Naive thymus-derived CD4-positive, alpha-beta T cell (primary cell): ENCODE measurements at regions not wholly inside any gene's neighbourhood (a gene's known extent, or its start where the extent isn't known, plus 50 kb on each side); places are given as distances from the start of the nearest gene placed in this dataset.

ENCODE experiments used
- ATAC-seq: fragments of 150-1000 bp; cut with Tn5 transposase; 2 replicates; pipeline ENCODE4 v1.10.0; 2021; ENCODE audit warnings: mild to moderate bottlenecking, moderate library complexity
- CTCF ChIA-PET: fragments of 350-600 bp; sonication (Branson Sonifier 250); formaldehyde crosslinking; loops from one replicate; lab custom pipeline; 2021; ENCODE audit warnings: antibody characterized with exemption; lab: Charles Lee
- POLR2A ChIA-PET: fragments of 350-600 bp; sonication (Branson Sonifier 250); formaldehyde crosslinking; loops from one replicate; lab custom pipeline; 2021; ENCODE audit warnings: antibody characterized with exemption, inconsistent platforms; lab: Charles Lee
- DNase-seq, 9 donors: peaks; one replicate each; pipeline versions ENCODE4 v3.0.0 to v3.0.0-alpha.2; 2020 to 2022; ENCODE audit warnings: mixed read lengths in 1 of 9
- H3K27ac ChIP-seq: one replicate; pipeline ENCODE4 v1.7.0; 2013; ENCODE audit warnings: mild to moderate bottlenecking, low read depth, low read length, moderate library complexity
- H3K27me3 ChIP-seq, 2 donors: one replicate each; pipeline ENCODE4 v1.7.0; 2013; ENCODE audit warnings: low read length in 2 of 2, mild to moderate bottlenecking in 2 of 2, moderate library complexity in 2 of 2; ENCODE audit not compliant: control insufficient read depth in 2 of 2, insufficient read depth in 2 of 2
- H3K36me3 ChIP-seq, 3 experiments: 1 replicate in 2 of 3; 2 replicates in 1 of 3; pipeline ENCODE4 v1.7.0; 2013; ENCODE audit warnings: low read length in 3 of 3, mild to moderate bottlenecking in 3 of 3, moderate library complexity in 1 of 3; ENCODE audit not compliant: insufficient read depth in 3 of 3, control insufficient read depth in 2 of 3
- H3K4me1 ChIP-seq, 2 donors: one replicate each; pipeline ENCODE4 v1.7.0; 2013; ENCODE audit warnings: low read length in 2 of 2, mild to moderate bottlenecking in 2 of 2, moderate library complexity in 1 of 2; ENCODE audit not compliant: control insufficient read depth in 2 of 2, insufficient read depth in 2 of 2
- H3K4me3 ChIP-seq: 2 replicates; pipeline ENCODE4 v1.7.0; 2013; ENCODE audit warnings: mild to moderate bottlenecking, low read length
- H3K9me3 ChIP-seq, 3 experiments: 1 replicate in 2 of 3; 2 replicates in 1 of 3; pipeline ENCODE4 v1.7.0; 2013; ENCODE audit warnings: low read length in 3 of 3; ENCODE audit not compliant: control insufficient read depth in 2 of 3
- H3K27ac Mint-ChIP-seq, 9 donors: one replicate each; pipeline ENCODE4 v1.8.0; 2020 to 2022; ENCODE audit warnings: mixed read lengths in 9 of 9, mild to moderate bottlenecking in 8 of 9, moderate library complexity in 5 of 9, inconsistent platforms in 2 of 9
- H3K27me3 Mint-ChIP-seq, 5 donors: one replicate each; pipeline ENCODE4 v1.8.0; 2021 to 2022; ENCODE audit warnings: mixed read lengths in 5 of 5, mild to moderate bottlenecking in 1 of 5
- H3K36me3 Mint-ChIP-seq, 5 donors: one replicate each; pipeline ENCODE4 v1.8.0; 2020 to 2022; ENCODE audit warnings: mixed read lengths in 5 of 5, mild to moderate bottlenecking in 3 of 5, inconsistent platforms in 1 of 5
- H3K4me1 Mint-ChIP-seq, 7 donors: one replicate each; pipeline ENCODE4 v1.8.0; 2020 to 2022; ENCODE audit warnings: mixed read lengths in 7 of 7, mild to moderate bottlenecking in 3 of 7, inconsistent platforms in 1 of 7
- H3K4me3 Mint-ChIP-seq, 10 donors: one replicate each; pipeline ENCODE4 v1.8.0; 2020 to 2022; ENCODE audit warnings: mild to moderate bottlenecking in 10 of 10, mixed read lengths in 10 of 10, moderate library complexity in 6 of 10, inconsistent platforms in 2 of 10
- H3K9me3 Mint-ChIP-seq, 11 donors: one replicate each; pipeline ENCODE4 v1.8.0; 2020 to 2022; ENCODE audit warnings: mixed read lengths in 11 of 11, mild to moderate bottlenecking in 4 of 11, inconsistent platforms in 1 of 11, moderate library complexity in 1 of 11
- intact Hi-C, 2 donors: fragments of 100-400 bp; cut with micrococcal nuclease; formaldehyde crosslinking; loops; one replicate each; pipeline ENCODE4 v1.15.1; 2023

- peak overlapping the region in 1 of 9 donors; percentile 46 for H3K27ac Mint-ChIP-seq
- H3K27me3 ChIP-seq, result no peaks in the 10 kb centered on the region
- no peaks in the 10 kb centered on the region for H3K36me3 Mint-ChIP-seq
- H3K9me3 Mint-ChIP-seq, result peaks cover 0 to 26% (median 3%) of the 10 kb centered on the region in 11 donors
- no peaks in the 10 kb centered on the region for H3K4me1 ChIP-seq
- H3K4me3 ChIP-seq, result no peak overlapping the region
- no peak overlapping the region for H3K4me3 Mint-ChIP-seq
- H3K9me3 ChIP-seq, result peaks cover 0 to 6% (median 0%) of the 10 kb centered on the region in 3 experiments
- ATAC-seq (no peak), DNase-seq (no peak)
- H3K27me3 Mint-ChIP-seq, result no peaks in the 10 kb centered on the region
- no peaks in the 10 kb centered on the region for H3K36me3 ChIP-seq
- no peaks in the 10 kb centered on the region for H3K4me1 Mint-ChIP-seq
- POLR2A ChIA-PET, result no interaction called here
- intact Hi-C loops, result no loop called here
- no peak overlapping the region for H3K27ac ChIP-seq
- CTCF ChIA-PET, result no interaction called here
Measured at GRCh38 chr6:93017626-93018025, 401.7 kb downstream of the EPHA7 start.

- POLR2A ChIA-PET, result no interaction called here
- CTCF ChIA-PET, result no interaction called here
Measured at GRCh38 chr6:93017213-93017612, 402.1 kb downstream of the EPHA7 start.

GRCh38 chr6:93013054-93013453 lies 406.3 kb downstream of the EPHA7 start:
- ATAC-seq (no peak), DNase-seq (no peak)
- Histone ChIP-seq H3K9me3 (peaks cover 0 to 6% (median 0%) of the 10 kb centered on the region in 3 experiments), H3K4me3 (no peak overlapping the region), H3K27me3 (no peaks in the 10 kb centered on the region), H3K4me1 (no peaks in the 10 kb centered on the region), H3K36me3 (no peaks in the 10 kb centered on the region), H3K27ac (no peak overlapping the region)
- ChIA-PET CTCF (no interaction called here), POLR2A (no interaction called here)
- Mint-ChIP-seq H3K4me1 (no peaks in the 10 kb centered on the region), H3K27me3 (no peaks in the 10 kb centered on the region), H3K27ac (no peak overlapping the region), H3K9me3 (peaks cover 0 to 8% (median 4%) of the 10 kb centered on the region in 11 donors), H3K4me3 (no peak overlapping the region), H3K36me3 (no peaks in the 10 kb centered on the region)
- intact Hi-C loops, result no loop called here

More at GRCh38 chr6:93017213-93017612, 402.1 kb downstream of the EPHA7 start:
- peak overlapping the region in 1 of 9 donors; percentile 46 for H3K27ac Mint-ChIP-seq
- no peaks in the 10 kb centered on the region for H3K4me1 ChIP-seq
- H3K36me3 Mint-ChIP-seq, result no peaks in the 10 kb centered on the region
- no peaks in the 10 kb centered on the region for H3K4me1 Mint-ChIP-seq
- no peaks in the 10 kb centered on the region for H3K27me3 Mint-ChIP-seq
- peaks cover 0 to 23% (median 3%) of the 10 kb centered on the region in 11 donors for H3K9me3 Mint-ChIP-seq
- peaks cover 0 to 6% (median 0%) of the 10 kb centered on the region in 3 experiments for H3K9me3 ChIP-seq
- no peak for DNase-seq
- no peaks in the 10 kb centered on the region for H3K27me3 ChIP-seq
- intact Hi-C loops, result no loop called here
- H3K4me3 Mint-ChIP-seq, result no peak overlapping the region
- H3K27ac ChIP-seq, result no peak overlapping the region
- no peak overlapping the region for H3K4me3 ChIP-seq
- ATAC-seq, result no peak
- no peaks in the 10 kb centered on the region for H3K36me3 ChIP-seq

- Histone ChIP-seq H3K4me1 (no peaks in the 10 kb centered on the region), H3K9me3 (no peaks in the 10 kb centered on the region), H3K27ac (no peak overlapping the region), H3K27me3 (no peaks in the 10 kb centered on the region), H3K4me3 (no peak overlapping the region), H3K36me3 (no peaks in the 10 kb centered on the region)
- no peaks in the 10 kb centered on the region for H3K36me3 Mint-ChIP-seq
- intact Hi-C loops, result no loop called here
- H3K4me1 Mint-ChIP-seq, result no peaks in the 10 kb centered on the region
- no peak for DNase-seq
- no peak for ATAC-seq
- CTCF ChIA-PET, result no interaction called here
- H3K27me3 Mint-ChIP-seq, result no peaks in the 10 kb centered on the region
- no peak overlapping the region for H3K4me3 Mint-ChIP-seq
- POLR2A ChIA-PET, result no interaction called here
- peaks cover 0 to 8% (median 0%) of the 10 kb centered on the region in 11 donors for H3K9me3 Mint-ChIP-seq
- H3K27ac Mint-ChIP-seq, result no peak overlapping the region
Measured at GRCh38 chr6:93008375-93008774, 411.0 kb downstream of the EPHA7 start.

GRCh38 chr6:92989656-92990055 lies 429.7 kb downstream of the EPHA7 start:
- ChIA-PET POLR2A (no interaction called here), CTCF (no interaction called here)
- Histone ChIP-seq H3K27ac (no peak overlapping the region), H3K27me3 (no peaks in the 10 kb centered on the region), H3K36me3 (no peaks in the 10 kb centered on the region), H3K4me1 (no peaks in the 10 kb centered on the region), H3K4me3 (no peak overlapping the region), H3K9me3 (no peaks in the 10 kb centered on the region)
- no peaks in the 10 kb centered on the region for H3K4me1 Mint-ChIP-seq
- no peaks in the 10 kb centered on the region for H3K36me3 Mint-ChIP-seq
- H3K27me3 Mint-ChIP-seq, result no peaks in the 10 kb centered on the region
- no peak overlapping the region for H3K4me3 Mint-ChIP-seq
- H3K27ac Mint-ChIP-seq, result no peak overlapping the region
- H3K9me3 Mint-ChIP-seq, result peaks cover 0 to 7% (median 1%) of the 10 kb centered on the region in 11 donors
- intact Hi-C loops, result no loop called here
- ATAC-seq, result no peak
- DNase-seq, result no peak

GRCh38 chr6:92979281-92979680 lies 440.1 kb downstream of the EPHA7 start:
- no peak for ATAC-seq
- no peak overlapping the region for H3K27ac ChIP-seq
- Mint-ChIP-seq H3K36me3 (no peaks in the 10 kb centered on the region), H3K27me3 (no peaks in the 10 kb centered on the region), H3K4me3 (no peak overlapping the region), H3K27ac (no peak overlapping the region), H3K4me1 (no peaks in the 10 kb centered on the region), H3K9me3 (peaks cover 0 to 11% (median 3%) of the 10 kb centered on the region in 11 donors)
- no peaks in the 10 kb centered on the region for H3K9me3 ChIP-seq
- no peak for DNase-seq
- intact Hi-C loops, result no loop called here
- H3K4me3 ChIP-seq, result no peak overlapping the region
- ChIA-PET CTCF (no interaction called here), POLR2A (no interaction called here)
- no peaks in the 10 kb centered on the region for H3K36me3 ChIP-seq
- no peaks in the 10 kb centered on the region for H3K4me1 ChIP-seq
- H3K27me3 ChIP-seq, result no peaks in the 10 kb centered on the region

- H3K9me3 ChIP-seq, result no peaks in the 10 kb centered on the region
- CTCF ChIA-PET, result no interaction called here
- H3K27ac ChIP-seq, result no peak overlapping the region
- no peaks in the 10 kb centered on the region for H3K4me1 Mint-ChIP-seq
- H3K36me3 ChIP-seq, result no peaks in the 10 kb centered on the region
- no peak overlapping the region for H3K27ac Mint-ChIP-seq
- DNase-seq, result no peak
- H3K27me3 ChIP-seq, result no peaks in the 10 kb centered on the region
- intact Hi-C loops, result no loop called here
- H3K9me3 Mint-ChIP-seq, result peaks cover 0 to 16% (median 3%) of the 10 kb centered on the region in 11 donors
- no peak overlapping the region for H3K4me3 Mint-ChIP-seq
- H3K4me3 ChIP-seq, result no peak overlapping the region
- POLR2A ChIA-PET, result no interaction called here
- no peaks in the 10 kb centered on the region for H3K36me3 Mint-ChIP-seq
- no peaks in the 10 kb centered on the region for H3K27me3 Mint-ChIP-seq
- H3K4me1 ChIP-seq, result no peaks in the 10 kb centered on the region
- ATAC-seq, result no peak
Measured at GRCh38 chr6:92977018-92977417, 442.3 kb downstream of the EPHA7 start.
